Lower leg skin (tissue), 4 donors: ENCODE measurements at regions not wholly inside any gene's neighbourhood (a gene's known extent, or its start where the extent isn't known, plus 50 kb on each side); places are given as distances from the start of the nearest gene placed in this dataset.

Experiments
- DNase-seq, 2 donors: peaks; one replicate each; pipeline ENCODE4 v3.0.0-alpha.2; 2019; ENCODE audit warnings: low spot score in 2 of 2
- H3K4me3 ChIP-seq: fragments of 200-600 bp; sonication (generic); 2 replicates; pipeline ENCODE4 v1.5.1; 2017; ENCODE audit warnings: mild to moderate bottlenecking, low read depth; ENCODE audit not compliant: poor library complexity, severe bottlenecking
- POLR2A ChIP-seq, 2 donors: fragments of 450-650 bp; IDR thresholded peaks; one replicate each; pipeline ENCODE4 v1.6.1; 2016 to 2017; ENCODE audit warnings: antibody characterized with exemption in 2 of 2, mild to moderate bottlenecking in 1 of 2, moderate library complexity in 1 of 2
- WGBS, 2 donors: methylation state at CpG; one replicate each; pipeline ENCODE4 v1.1.5; 2018; 5-methylcytosine and 5-hydroxymethylcytosine counted together
- intact Hi-C: fragments of 100-400 bp; cut with DNase I; formaldehyde crosslinking; loops from one replicate; pipeline ENCODE4 v1.15.0; 2023; ENCODE audit warnings: low total_unique reads
- TF ChIP-seq, protein P1 (sequence below), 3 donors: fragments of 450-650 bp; IDR thresholded peaks; one replicate each; pipeline ENCODE4 v1.5.1; 2016; ENCODE audit warnings: antibody characterized with exemption in 3 of 3, mild to moderate bottlenecking in 3 of 3, moderate library complexity in 2 of 3

DNA sequence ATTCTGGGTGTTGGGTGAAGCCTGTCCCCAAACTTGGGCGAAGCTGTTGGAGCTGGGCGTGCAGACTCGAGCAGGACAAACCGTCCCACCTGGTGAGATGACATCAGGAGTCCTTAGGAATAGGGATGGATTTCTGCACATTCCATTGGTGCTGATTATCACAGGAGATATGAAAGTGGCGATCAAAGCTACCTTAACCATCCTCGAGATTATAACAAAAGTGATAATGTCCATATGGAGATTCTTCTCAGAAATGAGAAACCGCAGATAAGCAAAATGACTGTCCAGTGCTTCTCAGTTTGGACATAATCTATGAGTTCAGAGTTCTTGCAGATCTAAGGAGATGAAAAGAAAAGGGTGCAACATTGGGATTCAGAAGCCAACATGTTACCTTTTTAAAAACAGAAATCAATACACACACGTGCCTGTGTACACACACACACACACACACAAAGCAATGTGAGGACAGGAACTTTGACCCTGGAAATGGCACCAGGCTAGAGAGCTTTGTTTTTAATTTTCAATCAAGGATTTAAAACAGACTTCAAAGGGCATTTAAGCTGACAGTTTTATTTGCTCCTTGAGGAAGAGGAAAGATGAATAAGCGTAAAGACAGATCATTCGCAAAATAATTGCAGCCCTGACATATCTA, 165.4 kb downstream of the CD83 start:
- DNase-seq: no peak
- H3K4me3 ChIP-seq: no peak overlapping the region
- 87 to 88% methylated on average over 10 of the region's 10 CpGs for WGBS, 2 donors
- intact Hi-C loops: no loop called here
- TF ChIP-seq POLR2A (IDR thresholded peaks at IDR 0.05): no peak
- TF ChIP-seq, protein P1, sequence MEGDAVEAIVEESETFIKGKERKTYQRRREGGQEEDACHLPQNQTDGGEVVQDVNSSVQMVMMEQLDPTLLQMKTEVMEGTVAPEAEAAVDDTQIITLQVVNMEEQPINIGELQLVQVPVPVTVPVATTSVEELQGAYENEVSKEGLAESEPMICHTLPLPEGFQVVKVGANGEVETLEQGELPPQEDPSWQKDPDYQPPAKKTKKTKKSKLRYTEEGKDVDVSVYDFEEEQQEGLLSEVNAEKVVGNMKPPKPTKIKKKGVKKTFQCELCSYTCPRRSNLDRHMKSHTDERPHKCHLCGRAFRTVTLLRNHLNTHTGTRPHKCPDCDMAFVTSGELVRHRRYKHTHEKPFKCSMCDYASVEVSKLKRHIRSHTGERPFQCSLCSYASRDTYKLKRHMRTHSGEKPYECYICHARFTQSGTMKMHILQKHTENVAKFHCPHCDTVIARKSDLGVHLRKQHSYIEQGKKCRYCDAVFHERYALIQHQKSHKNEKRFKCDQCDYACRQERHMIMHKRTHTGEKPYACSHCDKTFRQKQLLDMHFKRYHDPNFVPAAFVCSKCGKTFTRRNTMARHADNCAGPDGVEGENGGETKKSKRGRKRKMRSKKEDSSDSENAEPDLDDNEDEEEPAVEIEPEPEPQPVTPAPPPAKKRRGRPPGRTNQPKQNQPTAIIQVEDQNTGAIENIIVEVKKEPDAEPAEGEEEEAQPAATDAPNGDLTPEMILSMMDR (IDR thresholded peaks at IDR 0.05): no peak

DNA sequence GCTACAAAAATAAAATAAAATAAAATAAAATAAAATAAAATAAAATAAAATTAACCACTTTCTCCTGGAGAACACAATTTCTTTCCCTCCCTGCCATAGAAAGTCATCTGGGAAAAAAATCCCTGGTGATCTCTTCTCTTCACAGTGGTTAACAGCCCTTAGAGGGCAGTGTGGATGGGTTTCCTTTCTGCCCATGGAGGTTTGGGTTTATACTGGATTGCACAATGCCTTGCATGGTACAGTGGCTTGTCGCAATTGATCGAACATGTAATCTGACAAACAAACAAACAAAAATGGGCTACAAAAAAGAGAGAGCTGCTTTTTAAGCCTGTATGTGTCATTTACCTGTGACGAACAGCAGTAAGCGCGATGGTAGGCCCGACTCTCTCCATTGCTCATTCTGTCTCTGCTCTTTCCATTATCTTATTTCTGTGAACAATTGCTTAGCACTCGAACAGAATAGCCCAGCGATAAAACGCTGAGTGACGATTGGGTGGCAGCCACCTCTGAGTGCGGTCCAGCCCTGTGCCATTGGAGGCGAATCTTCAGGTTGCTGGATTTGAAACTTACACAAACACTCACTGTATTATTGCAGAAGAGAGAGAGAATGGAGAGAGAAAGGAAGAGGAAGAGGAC, 166.1 kb downstream of the CD83 start:
- no peak overlapping the region for H3K4me3 ChIP-seq
- no peak for DNase-seq
- 90 to 92% methylated on average over 12 of the region's 12 CpGs for WGBS, 2 donors
- intact Hi-C loops: no loop called here
- TF ChIP-seq POLR2A (IDR thresholded peaks at IDR 0.05): no peak
- TF ChIP-seq, protein P1 (IDR thresholded peaks at IDR 0.05): no peak

DNA sequence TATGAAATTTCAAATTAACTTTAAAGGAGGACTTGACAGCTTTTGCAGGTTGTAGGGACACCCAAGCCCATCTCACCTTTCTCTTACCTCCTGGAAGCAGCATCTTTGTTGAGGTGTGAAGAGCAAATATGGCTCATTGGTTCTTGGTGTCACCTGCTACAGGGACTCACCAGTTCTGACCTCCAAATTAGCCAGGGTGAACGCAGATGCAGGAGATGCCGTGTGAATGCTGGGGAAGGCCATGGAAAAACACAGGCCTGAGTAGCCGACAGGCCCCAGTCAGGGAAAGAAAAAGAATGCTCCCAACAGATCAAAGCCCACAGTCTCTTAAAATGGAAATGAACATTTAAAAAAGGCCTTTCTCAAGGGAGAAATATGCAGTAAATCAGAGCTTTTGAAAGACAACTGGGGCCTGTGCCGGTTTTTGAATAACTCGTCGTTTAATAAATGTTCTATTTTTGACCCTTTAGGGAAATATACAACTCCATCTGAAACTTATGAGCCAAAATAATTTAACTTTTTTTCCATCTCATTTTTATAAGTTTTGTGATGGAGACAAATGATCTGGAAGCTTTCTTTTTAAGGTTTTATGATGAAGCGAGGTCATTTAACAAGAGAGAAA, 167.5 kb downstream of the CD83 start:
- WGBS, 2 donors: 64 to 80% methylated on average over 7 of the region's 7 CpGs
- no peak for TF ChIP-seq POLR2A (IDR thresholded peaks at IDR 0.05)
- TF ChIP-seq, protein P1 (IDR thresholded peaks at IDR 0.05): no peak

DNA sequence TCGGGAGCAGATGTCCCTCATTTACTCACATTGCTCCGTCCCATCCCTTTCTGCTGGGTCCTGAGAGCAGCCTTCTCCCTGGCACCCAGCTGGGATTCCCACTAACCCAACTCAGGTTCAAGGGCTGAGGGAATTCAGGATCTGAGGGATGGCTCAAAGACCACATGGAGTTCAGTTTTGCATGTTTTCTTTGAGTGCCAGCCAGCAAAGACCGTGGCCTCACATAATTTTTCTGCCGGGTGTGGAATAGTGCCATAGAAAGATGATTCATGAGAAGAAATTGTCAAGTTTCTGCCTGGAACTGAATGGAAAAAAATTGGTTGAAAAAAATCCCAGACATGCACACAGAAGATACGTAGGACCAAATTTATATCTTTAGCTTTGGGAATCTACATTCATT, 168.6 kb downstream of the CD83 start:
- no peak for TF ChIP-seq POLR2A (IDR thresholded peaks at IDR 0.05)
- TF ChIP-seq, protein P1 (IDR thresholded peaks at IDR 0.05): no peak
- no peak for DNase-seq
- H3K4me3 ChIP-seq: no peak overlapping the region
- intact Hi-C loops: no loop called here
- 22 to 33% methylated on average over 5 of the region's 5 CpGs for WGBS, 2 donors

More for the DNA sequence above, 167.5 kb downstream of the CD83 start:
- DNase-seq: no peak
- intact Hi-C loops: no loop called here
- no peak overlapping the region for H3K4me3 ChIP-seq

DNA sequence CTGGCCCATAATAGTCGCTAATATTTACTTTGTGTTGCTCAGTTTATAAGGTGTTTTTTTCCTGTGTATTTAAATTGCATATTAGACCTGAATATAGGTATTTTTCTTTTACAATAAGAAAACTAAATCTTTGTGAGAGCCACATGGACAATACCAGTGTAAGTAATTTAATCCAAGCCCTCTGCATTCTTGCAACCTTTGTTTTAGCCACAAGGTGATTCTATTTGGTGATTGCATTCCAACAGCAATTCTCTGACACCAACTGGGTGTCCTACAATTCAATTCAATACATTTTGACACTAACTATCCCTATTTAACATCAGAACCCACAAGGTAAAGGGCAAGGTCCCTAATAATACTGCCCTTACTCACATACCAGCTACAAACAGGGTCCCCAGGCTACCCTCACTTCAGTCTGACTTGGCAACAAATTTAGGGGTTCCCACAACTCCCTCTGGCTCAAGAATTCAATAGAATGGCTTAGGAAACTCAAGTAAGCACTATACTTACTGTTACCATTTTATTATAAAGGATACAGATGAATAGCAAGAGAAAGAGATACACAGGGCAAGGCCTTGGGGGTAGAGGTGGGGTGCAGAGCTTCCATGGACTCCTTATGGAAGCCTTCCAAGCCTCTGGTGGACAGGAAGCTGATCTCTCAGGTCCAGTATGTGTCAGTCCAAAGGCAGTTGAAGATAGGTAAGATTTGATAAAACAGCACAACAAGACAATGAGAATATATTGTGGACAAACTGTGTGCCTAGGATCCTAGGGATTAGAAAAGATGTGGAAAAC, 169.3 kb downstream of the CD83 start:
- no peak for DNase-seq
- TF ChIP-seq, protein P1 (IDR thresholded peaks at IDR 0.05): no peak
- TF ChIP-seq POLR2A (IDR thresholded peaks at IDR 0.05): no peak
- no peak overlapping the region for H3K4me3 ChIP-seq
- intact Hi-C loops: no loop called here
- 61 to 69% methylated on average over 1 of the region's 1 CpG for WGBS, 2 donors
